K562 (cell line): ENCODE measurements at regions not wholly inside any gene's neighbourhood (a gene's known extent, or its start where the extent isn't known, plus 50 kb on each side); places are given as distances from the start of the nearest gene placed in this dataset.
A peak's percentile ranks its signal among the peaks of the same experiment; 100 is the strongest.

Experiments used
- CREM ChIP-seq: IDR thresholded peaks from 2 replicates; pipeline ENCODE4 v1.6.1; 2014; ENCODE audit warnings: antibody characterized with exemption, low read depth
- DNMT1 ChIP-seq: fragments of 450-650 bp; IDR thresholded peaks from 2 replicates; pipeline ENCODE4 v1.6.1; 2016; ENCODE audit warnings: antibody characterized with exemption, mild to moderate bottlenecking
- ERF ChIP-seq: fragments of 450-650 bp; formaldehyde crosslinking; IDR thresholded peaks from 2 replicates; pipeline ENCODE4 v1.4.0; 2020; ENCODE audit warnings: mild to moderate bottlenecking, mixed read lengths
- GTF2E2 ChIP-seq: fragments of 200-800 bp; sonication (Bioruptor generic); IDR thresholded peaks from 2 replicates; pipeline ENCODE4 v1.6.1; 2016; ENCODE audit warnings: missing genetic modification characterization, missing compliant biosample characterization
- MED1 ChIP-seq: sonication (generic); formaldehyde crosslinking; IDR thresholded peaks from 2 replicates; pipeline ENCODE4 v1.8.1; 2023; ENCODE audit warnings: missing genetic modification reagents, borderline replicate concordance
- MXI1 ChIP-seq: IDR thresholded peaks from 2 replicates; pipeline ENCODE4 v1.6.1; 2011; ENCODE audit warnings: low read depth, mild to moderate bottlenecking, improper control_type of control experiment, low read length
- NFE2 ChIP-seq: IDR thresholded peaks from 2 replicates; pipeline ENCODE4 v1.6.1; 2014; ENCODE audit warnings: antibody characterized with exemption, low read depth
- PCBP2 ChIP-seq: fragments of 200-400 bp; formaldehyde crosslinking; IDR thresholded peaks from 2 replicates; pipeline ENCODE4 v1.6.1; 2018; ENCODE audit warnings: low read length, low read depth, mild to moderate bottlenecking, moderate library complexity; ENCODE audit not compliant: poor library complexity, severe bottlenecking
- POLR2G ChIP-seq: fragments of 200-400 bp; formaldehyde crosslinking; IDR thresholded peaks from 2 replicates; pipeline ENCODE4 v1.6.1; 2017; ENCODE audit warnings: low read depth, mild to moderate bottlenecking, antibody characterized with exemption, low read length, moderate library complexity
- SAP30 ChIP-seq: fragments of 200-600 bp; sonication (generic); IDR thresholded peaks from 2 replicates; pipeline ENCODE4 v1.6.1; 2012; ENCODE audit warnings: borderline replicate concordance, low read depth, mild to moderate bottlenecking, moderate library complexity, low read length, control low read depth, inconsistent platforms; ENCODE audit not compliant: insufficient read depth, poor library complexity, severe bottlenecking
- TEAD1 ChIP-seq, 2 experiments: fragments of 450-650 bp in 1 of 2; sonication (generic) in 1 of 2; formaldehyde crosslinking; IDR thresholded peaks; 2 replicates each; pipeline versions ENCODE4 v1.4.0 to v1.8.0; 2020 to 2022; ENCODE audit warnings: mild to moderate bottlenecking in 2 of 2, missing genetic modification reagents in 1 of 2
- TRIM28 ChIP-seq: fragments of 450-650 bp; IDR thresholded peaks from 2 replicates; pipeline ENCODE4 v1.6.1; 2017
- ZFPM2 ChIP-seq: fragments of 250-450 bp; sonication (Bioruptor Pico); IDR thresholded peaks from 2 replicates; pipeline ENCODE4 v1.5.1; 2022; ENCODE audit warnings: mild to moderate bottlenecking
- ZNF551 ChIP-seq: fragments of 250-450 bp; sonication (Bioruptor Pico); IDR thresholded peaks from 2 replicates; pipeline ENCODE4 v1.5.0; 2021; ENCODE audit warnings: mild to moderate bottlenecking, moderate library complexity
- TF ChIP-seq, protein P1 (sequence below): fragments of 450-650 bp; formaldehyde crosslinking; IDR thresholded peaks from 2 replicates; pipeline ENCODE4 v1.4.0; 2020; ENCODE audit warnings: mild to moderate bottlenecking, moderate library complexity
- TF ChIP-seq, protein P2 (sequence below): sonication (generic); formaldehyde crosslinking; IDR thresholded peaks from 2 replicates; pipeline ENCODE4 v1.8.0; 2022; ENCODE audit warnings: missing genetic modification reagents, mild to moderate bottlenecking, borderline replicate concordance
- TF ChIP-seq, protein P3 (sequence below): fragments of 450-650 bp; IDR thresholded peaks from 2 replicates; pipeline ENCODE4 v1.6.1; 2016
- TF ChIP-seq, protein P4 (sequence below): fragments of 250-450 bp; sonication (Bioruptor Pico); IDR thresholded peaks from 2 replicates; pipeline ENCODE4 v1.9.0; 2021; ENCODE audit warnings: mild to moderate bottlenecking
- TF ChIP-seq, protein P5 (sequence below): conservative IDR thresholded peaks from 2 replicates; pipeline ENCODE4 v1.6.1; 2011; ENCODE audit warnings: low read depth, mild to moderate bottlenecking, low read length; ENCODE audit not compliant: control insufficient read depth
- TF ChIP-seq, protein P6 (sequence below): fragments of 250-450 bp; sonication (Bioruptor Pico); IDR thresholded peaks from 2 replicates; pipeline ENCODE4 v1.9.0; 2021; ENCODE audit warnings: mild to moderate bottlenecking, inconsistent platforms

DNA sequence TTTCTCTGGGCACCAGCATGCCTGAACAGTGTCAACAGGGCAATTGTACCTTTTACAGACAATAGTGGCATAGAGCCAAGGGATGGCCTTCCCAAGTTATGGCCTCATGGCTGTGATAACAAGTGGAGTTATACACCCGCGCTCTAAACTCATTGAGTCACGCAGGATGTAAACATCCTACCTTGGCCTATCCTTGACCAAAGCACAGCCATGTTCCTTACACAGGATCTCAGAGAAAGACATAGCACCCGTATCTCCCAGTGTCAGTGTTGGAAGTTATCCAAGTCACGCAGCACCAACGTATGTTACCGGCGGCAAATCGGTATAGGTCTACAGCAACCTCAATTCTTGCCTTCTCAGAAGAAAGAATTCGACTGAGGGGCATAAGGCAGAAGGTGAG lies 1654.9 kb upstream of the LRRTM3 start (continued):
- TF ChIP-seq TEAD1 (CRISPR knock-in tag; IDR thresholded peaks at IDR 0.05) (no peak), ZNF551 (CRISPR knock-in tag) (no peak), DNMT1 (no peak), MED1 (no peak), NFE2 (no peak), GTF2E2 (tag) (no peak), CREM (no peak), ZFPM2 (CRISPR knock-in tag) (no peak), PCBP2 (no peak), MXI1 (no peak), ERF (CRISPR knock-in tag) (peak; percentile 94), SAP30 (no peak), POLR2G (no peak), TRIM28 (no peak)
- TF ChIP-seq, protein P1, sequence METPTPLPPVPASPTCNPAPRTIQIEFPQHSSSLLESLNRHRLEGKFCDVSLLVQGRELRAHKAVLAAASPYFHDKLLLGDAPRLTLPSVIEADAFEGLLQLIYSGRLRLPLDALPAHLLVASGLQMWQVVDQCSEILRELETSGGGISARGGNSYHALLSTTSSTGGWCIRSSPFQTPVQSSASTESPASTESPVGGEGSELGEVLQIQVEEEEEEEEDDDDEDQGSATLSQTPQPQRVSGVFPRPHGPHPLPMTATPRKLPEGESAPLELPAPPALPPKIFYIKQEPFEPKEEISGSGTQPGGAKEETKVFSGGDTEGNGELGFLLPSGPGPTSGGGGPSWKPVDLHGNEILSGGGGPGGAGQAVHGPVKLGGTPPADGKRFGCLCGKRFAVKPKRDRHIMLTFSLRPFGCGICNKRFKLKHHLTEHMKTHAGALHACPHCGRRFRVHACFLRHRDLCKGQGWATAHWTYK (CRISPR knock-in tag) = peak; percentile 92
- TF ChIP-seq, protein P2, sequence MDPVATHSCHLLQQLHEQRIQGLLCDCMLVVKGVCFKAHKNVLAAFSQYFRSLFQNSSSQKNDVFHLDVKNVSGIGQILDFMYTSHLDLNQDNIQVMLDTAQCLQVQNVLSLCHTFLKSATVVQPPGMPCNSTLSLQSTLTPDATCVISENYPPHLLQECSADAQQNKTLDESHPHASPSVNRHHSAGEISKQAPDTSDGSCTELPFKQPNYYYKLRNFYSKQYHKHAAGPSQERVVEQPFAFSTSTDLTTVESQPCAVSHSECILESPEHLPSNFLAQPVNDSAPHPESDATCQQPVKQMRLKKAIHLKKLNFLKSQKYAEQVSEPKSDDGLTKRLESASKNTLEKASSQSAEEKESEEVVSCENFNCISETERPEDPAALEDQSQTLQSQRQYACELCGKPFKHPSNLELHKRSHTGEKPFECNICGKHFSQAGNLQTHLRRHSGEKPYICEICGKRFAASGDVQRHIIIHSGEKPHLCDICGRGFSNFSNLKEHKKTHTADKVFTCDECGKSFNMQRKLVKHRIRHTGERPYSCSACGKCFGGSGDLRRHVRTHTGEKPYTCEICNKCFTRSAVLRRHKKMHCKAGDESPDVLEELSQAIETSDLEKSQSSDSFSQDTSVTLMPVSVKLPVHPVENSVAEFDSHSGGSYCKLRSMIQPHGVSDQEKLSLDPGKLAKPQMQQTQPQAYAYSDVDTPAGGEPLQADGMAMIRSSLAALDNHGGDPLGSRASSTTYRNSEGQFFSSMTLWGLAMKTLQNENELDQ (CRISPR knock-in tag) = no peak
- TF ChIP-seq, protein P3, sequence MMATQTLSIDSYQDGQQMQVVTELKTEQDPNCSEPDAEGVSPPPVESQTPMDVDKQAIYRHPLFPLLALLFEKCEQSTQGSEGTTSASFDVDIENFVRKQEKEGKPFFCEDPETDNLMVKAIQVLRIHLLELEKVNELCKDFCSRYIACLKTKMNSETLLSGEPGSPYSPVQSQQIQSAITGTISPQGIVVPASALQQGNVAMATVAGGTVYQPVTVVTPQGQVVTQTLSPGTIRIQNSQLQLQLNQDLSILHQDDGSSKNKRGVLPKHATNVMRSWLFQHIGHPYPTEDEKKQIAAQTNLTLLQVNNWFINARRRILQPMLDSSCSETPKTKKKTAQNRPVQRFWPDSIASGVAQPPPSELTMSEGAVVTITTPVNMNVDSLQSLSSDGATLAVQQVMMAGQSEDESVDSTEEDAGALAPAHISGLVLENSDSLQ = no peak
- TF ChIP-seq, protein P4, sequence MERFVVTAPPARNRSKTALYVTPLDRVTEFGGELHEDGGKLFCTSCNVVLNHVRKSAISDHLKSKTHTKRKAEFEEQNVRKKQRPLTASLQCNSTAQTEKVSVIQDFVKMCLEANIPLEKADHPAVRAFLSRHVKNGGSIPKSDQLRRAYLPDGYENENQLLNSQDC (CRISPR knock-in tag) = no peak
- TF ChIP-seq, protein P5, sequence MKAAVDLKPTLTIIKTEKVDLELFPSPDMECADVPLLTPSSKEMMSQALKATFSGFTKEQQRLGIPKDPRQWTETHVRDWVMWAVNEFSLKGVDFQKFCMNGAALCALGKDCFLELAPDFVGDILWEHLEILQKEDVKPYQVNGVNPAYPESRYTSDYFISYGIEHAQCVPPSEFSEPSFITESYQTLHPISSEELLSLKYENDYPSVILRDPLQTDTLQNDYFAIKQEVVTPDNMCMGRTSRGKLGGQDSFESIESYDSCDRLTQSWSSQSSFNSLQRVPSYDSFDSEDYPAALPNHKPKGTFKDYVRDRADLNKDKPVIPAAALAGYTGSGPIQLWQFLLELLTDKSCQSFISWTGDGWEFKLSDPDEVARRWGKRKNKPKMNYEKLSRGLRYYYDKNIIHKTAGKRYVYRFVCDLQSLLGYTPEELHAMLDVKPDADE = no peak
- TF ChIP-seq, protein P6, sequence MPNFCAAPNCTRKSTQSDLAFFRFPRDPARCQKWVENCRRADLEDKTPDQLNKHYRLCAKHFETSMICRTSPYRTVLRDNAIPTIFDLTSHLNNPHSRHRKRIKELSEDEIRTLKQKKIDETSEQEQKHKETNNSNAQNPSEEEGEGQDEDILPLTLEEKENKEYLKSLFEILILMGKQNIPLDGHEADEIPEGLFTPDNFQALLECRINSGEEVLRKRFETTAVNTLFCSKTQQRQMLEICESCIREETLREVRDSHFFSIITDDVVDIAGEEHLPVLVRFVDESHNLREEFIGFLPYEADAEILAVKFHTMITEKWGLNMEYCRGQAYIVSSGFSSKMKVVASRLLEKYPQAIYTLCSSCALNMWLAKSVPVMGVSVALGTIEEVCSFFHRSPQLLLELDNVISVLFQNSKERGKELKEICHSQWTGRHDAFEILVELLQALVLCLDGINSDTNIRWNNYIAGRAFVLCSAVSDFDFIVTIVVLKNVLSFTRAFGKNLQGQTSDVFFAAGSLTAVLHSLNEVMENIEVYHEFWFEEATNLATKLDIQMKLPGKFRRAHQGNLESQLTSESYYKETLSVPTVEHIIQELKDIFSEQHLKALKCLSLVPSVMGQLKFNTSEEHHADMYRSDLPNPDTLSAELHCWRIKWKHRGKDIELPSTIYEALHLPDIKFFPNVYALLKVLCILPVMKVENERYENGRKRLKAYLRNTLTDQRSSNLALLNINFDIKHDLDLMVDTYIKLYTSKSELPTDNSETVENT = no peak
